ENCODE measurements at regions not wholly inside any gene's neighbourhood (a gene's known extent, or its start where the extent isn't known, plus 50 kb on each side); places are given as distances from the start of the nearest gene placed in this dataset.

DNA sequence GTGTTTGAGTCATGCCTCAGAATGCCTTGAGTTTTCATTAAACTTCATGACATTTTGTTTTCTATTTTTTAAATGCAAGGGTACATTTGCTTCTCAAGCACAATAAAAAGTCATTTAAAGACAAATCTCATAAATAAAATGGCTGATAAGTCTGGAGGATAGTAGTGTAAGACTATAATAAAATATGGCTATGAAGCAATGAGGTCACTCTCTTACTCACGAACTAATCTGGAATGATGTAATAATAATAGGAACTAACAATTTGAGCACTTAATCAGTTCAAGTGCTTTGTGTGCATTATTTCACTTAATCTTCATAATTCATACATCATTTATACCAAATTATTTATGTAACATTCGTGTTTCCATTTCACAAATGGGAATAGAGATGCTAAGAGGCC is 149.3 kb upstream of the CTTNBP2 start:
- no peak for DNase-seq

DNA sequence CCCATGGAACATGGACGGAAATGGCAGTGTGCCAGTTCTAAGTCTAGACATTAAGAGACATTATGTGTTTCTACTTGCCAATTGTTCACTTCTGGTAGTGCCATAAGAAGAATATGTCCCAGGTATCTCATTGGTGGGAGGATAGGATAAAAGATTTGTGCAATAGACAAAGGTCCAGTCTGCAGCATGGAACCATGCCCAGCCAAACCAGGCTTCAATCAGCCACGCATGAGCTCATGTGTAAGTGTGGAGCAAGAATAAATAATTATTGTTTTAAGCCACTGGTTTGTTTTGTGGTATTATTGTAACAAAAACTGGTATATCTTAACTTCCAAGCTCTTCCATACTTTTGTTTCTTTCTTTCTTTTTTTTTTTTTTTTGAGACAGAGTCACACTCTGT is 153.6 kb upstream of the CTTNBP2 start:
- DNase-seq: no peak

DNA sequence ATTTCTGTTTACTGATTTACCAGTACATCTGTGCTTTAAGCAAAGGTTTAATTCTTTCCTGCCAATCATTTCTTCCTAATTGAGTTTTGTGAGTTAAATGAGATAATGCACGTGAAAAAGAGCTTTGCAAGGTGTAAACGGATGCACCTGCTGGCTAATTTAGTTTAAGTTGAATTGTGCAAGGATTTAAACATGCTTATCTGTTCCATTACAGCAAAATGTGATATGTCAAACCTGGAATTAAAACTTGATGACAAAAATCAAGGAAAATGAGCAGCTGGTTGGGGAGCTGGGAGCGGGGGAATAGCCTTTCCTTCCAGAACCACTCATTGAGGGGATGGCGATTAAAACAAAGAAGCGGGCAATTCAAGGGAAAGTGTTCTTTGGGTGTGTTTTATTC is 155.0 kb upstream of the CTTNBP2 start:
- no peak for DNase-seq

DNA sequence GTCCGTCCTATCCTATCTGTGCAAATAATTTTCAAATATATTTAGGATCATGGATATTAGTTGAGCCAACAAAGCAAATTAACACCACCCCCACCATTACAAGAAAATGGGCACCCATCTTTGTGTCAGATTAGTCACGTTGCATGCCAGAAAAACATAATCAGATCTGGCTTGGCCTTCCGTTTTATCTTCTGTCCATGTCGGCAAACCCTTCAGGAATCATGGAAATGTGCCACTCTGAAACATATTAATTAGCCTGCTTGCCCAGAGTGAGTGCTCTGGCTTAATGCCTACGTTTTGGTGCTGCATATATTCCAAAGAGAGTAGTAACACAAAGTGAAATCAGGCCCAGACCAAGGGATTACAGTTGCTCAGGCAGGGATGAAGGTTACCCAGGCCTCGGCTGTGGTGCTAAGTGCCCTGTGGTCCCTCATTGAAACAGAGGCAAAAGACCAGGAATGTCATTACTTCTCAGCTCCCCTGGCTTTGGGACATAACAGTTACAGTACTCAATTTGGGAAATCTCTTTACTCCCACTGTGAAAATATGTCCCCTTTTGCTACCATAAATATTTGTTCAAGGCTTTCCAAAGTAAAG is 154.0 kb upstream of the LSM8 start:
- DNase-seq: no peak

DNA sequence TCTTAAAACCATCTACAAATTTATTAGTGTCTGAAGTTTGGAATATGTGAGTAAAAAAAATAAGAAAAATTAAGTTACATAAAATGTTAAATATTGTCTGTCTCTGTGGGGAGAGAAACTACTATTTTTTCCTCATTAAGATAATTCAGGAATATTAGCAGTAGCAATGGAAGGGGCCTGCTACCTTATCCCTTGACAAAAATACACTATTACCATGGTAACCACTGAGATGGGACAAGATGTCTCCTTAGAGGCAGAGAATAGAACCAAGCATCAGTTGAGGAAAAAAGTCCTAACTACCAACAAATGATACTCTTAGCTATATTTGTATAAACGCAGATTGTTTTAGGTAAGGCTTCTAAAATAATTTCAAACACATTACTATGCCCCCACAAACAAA is 150.7 kb upstream of the LSM8 start:
- no peak for DNase-seq

DNA sequence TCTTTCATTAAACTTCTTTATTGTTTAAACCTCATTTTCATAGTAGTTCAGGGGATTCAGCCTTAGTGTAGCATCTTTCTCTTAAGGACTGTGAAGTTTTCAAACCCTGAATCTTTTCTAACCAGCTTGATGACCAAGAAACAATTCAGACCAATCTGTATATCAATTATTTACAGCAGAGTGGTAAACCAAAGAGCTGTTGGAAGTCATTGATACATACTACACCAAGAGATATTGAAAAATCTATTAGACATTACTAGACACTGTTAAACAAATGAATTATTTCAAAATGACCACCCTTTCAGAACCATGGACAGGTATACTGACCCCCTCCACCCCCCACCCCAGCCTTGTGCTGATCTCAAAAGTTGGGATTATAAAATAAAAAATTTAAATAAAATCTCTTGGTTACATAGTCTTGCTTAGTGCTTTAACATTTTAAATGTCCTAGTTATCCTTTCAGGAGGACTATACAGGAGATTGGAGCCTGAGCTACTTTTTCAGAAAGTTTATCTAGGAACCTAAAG is 143.9 kb upstream of the LSM8 start:
- DNase-seq: no peak

DNA sequence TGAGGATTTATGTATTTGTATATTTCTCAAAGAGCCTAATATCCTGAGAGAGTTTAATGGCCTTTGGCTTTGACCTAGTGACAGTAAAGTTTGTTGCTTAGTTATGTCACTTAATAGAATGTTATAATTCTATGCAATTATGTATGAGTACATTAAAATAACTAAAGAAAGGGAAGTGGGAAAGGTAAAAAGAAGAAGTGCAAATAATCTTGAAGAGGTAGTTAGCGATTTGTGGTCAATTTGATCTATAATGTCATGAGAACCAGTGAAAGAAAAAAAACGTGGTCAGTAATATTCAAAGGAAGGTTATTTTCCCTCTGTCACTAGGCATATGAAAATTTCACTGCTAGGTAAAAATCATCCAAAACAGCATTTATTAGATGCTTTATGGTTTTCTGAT is 143.4 kb upstream of the LSM8 start:
- no peak for DNase-seq

DNA sequence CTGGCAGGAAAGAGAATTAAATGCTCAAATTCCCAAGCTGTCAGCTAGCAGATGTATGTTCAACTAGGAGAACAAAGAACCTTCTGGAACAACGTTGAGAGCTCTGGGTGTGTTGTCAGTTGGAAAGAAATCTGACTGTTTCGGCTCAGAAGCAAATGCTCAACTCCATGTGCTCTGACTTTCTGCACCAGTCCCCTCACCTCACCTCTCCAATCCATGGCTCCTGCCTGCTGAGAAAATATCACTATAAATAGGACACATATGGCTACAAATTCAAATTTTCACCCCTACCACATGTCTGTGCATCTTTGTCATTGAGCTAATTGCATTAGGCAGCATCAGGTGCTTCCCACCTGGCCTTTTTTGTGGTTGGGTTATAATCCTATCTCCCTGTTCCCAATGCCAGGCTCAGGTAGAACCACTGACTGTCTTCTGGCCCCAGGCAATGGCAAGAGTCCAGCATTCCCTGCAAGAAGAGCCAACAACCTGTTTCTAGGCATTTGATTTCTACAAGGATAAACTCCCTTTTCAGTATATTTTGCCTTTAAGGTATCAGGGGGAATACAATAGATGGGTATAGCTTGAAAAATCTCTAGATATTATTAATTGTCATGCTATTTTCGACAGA is 142.6 kb upstream of the LSM8 start:
- DNase-seq: no peak

DNA sequence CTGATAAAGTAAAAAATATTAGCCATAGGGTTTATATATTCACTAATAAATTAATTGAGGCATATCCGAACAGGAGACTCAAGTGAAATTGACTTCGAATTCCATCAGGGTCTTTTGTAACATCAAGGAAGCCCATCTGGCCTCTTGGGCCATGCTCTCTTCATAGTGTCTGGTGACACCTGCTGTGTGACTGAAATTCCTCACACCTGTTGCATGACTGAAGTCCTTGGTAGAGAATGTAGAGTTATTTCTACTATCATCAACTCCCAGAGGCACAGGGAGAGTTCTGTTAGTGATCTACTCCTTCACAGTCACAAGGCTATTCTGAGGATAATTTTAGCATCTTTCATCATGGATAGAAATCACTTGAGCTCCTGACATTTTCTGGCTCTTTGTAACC is 138.3 kb upstream of the LSM8 start:
- DNase-seq: no peak

DNA sequence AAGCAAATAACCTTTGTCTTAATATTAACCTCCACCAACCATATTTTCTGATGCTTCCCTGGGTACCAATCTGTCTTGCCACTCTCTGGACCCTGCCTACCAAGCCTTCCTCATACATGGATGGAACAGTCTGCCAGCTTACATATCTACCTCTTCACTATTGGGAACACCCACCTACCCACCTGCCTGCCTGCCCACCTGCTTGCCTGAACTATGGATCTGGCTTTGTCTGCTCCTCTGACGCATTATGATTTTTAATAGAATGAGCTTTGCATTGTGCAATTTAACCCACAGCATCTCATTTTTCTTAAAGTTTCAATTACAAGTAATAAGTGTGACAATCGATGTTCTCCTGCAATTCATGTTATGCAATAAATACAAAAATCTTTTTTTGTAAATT is 137.9 kb upstream of the LSM8 start:
- no peak for DNase-seq

DNA sequence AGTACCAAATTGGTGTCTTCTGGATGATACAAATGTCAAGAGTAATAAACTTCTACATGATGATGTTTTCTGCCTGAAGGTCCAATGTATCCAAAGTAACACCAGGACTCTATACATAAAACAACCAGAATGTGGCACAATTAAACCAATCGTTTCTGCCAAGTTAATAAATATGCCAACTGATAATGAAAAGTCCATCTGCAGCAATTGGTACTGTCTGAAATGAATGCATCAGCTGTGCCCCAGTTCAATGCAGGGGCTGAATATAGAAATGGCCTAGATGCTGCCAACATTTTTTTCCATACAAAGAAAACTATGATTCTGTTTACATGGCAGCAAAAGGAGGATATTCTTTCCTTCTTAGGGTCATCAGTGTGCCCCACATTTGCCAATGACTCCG is 137.2 kb upstream of the LSM8 start:
- DNase-seq: no peak

DNA sequence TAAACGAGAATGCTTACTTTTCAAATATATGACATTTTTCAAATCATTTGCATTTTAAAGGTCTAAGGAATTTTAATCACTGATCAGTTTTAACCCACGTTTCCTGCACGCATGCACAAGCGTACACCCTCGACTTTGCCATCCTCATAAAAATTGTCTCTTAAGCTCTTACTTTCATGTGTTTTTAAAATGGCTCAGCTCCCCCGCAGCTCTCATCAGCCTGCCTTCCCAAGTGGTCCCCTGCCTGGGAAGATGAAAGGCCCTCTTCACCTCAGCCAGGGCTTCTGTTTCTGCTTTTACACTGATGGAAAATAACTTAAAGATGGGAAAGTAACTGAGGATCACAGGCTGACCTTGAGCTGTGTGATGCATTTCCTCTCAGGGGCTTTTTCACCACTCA is 131.6 kb upstream of the LSM8 start:
- no peak for DNase-seq

DNA sequence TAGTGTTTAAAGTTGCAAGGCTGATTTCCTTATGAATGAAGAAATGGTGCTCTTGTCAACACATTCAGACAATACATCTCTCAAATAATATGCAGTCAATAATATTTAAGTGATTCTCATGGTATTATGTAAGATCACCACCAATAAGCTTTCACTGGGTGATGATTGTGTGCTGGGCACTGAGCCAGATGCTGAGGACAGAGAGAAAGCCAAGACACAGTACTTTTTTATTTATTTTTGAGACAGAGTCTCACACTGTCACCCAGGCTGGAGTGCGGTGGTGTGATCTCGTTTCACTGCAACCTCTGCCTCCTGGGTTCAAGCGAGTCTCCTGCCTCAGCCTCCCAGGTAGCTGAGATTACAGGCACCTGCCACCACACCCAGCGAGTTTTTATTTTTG is 130.6 kb upstream of the LSM8 start:
- DNase-seq: no peak

DNA sequence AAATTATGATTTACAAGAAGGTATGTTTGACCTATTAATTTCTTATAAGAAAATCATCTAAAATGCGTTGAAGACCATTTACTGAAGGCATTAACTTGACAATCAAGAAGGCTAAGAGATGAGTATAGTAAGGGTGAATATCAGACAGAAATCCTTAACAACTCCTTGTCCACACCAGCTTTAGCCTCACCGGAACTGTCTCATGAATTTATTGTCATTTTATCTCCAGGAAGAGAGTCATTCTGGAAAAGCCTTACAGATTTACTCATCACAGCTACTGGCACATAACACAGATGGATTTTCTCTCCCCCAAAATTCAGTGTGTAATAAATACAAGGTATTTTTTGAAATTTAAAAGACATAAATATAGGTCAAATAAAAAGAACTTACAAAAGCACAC is 129.4 kb upstream of the LSM8 start:
- no peak for DNase-seq

DNA sequence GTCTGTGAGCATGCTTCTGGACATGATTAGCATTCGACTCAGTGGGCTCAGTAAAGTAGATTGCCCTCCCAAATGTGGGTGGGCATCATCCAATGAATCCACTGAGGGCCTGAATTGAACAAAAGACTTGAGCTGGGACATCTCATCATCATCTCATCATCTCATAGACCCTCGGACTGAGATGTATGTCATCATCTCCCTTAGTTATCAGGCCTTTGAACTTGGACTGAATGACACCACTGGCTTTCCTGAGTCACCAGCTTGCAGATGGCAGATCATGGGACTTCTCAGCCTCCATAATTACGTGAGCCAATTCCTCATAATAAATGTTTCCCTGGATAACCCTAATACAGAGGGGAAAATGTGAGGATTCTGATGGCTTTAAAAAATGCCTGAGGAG is 128.3 kb upstream of the LSM8 start:
- DNase-seq: no peak

DNA sequence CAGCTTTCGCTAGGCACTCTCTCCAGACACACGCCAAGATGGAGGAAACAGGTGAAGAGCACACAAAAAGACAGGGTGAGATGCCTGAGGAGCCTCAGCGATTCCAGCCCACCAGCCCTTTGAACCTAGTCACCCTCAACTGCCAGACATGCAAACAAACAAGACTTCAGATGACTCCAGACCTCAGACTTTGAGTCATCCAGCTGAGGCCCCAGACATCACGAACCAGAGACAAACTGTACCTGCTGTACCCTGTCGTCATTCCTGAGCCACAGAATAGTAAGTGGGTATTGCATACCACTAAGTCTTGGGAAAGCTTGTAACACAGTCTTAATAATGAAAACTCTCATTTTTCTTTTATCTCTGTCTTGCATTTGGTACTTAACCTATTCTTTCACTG is 126.6 kb upstream of the LSM8 start:
- no peak for DNase-seq

DNA sequence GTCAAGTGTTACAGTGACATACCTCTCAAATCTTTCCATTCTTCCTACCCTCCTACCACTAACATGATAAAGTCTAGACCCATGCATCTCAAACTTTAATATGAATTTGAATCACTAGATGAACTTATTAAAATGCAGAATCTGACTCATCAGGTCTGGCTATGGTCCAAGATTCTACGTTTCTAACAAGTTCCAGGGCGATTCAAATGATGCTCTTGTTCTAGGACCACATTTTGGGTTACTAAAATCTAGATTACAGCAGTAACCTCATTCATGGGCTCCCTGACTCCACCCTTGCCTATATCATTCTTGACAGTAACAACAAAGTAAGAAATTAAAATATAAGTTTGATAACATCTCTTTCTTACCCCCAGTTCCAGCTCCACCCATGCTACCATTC is 124.8 kb upstream of the LSM8 start:
- no peak for DNase-seq

DNA sequence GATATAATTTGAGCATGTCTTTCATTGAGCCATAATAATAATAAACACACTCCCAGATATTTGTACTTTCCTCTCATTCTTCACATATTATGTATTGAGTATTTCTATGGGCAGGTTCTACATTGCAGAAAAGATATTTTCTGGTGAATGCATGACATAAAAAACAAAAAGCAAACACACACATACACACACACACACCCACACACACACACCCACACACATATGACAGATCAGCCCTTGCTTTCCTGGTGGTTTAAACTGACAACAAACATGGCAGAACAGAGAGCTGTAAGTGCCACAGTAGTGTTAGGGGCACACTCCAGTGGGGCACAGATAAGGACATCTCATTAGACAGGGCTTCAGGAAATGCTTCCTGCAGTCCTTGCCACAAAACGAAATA is 123.3 kb upstream of the LSM8 start:
- DNase-seq: no peak

DNA sequence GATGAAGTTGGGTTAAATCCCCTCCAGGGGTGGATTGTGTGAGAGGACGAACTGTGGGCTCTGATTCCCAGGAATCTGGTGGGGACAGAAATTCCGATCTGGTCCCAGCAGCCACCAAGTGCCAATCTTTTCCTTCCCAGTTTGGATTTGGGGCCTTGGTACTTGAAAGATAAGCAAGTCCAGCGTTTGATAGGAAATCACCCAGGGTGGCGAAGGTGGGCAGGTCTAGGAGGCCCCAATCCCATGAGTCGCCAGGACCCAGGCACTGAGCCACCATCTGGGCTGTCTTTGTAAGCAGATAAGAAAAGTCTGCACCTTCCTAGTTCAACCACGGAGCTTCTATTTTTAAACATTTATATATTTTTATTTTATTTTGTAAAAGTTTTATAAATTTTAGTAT is 122.6 kb upstream of the LSM8 start:
- DNase-seq: no peak

DNA sequence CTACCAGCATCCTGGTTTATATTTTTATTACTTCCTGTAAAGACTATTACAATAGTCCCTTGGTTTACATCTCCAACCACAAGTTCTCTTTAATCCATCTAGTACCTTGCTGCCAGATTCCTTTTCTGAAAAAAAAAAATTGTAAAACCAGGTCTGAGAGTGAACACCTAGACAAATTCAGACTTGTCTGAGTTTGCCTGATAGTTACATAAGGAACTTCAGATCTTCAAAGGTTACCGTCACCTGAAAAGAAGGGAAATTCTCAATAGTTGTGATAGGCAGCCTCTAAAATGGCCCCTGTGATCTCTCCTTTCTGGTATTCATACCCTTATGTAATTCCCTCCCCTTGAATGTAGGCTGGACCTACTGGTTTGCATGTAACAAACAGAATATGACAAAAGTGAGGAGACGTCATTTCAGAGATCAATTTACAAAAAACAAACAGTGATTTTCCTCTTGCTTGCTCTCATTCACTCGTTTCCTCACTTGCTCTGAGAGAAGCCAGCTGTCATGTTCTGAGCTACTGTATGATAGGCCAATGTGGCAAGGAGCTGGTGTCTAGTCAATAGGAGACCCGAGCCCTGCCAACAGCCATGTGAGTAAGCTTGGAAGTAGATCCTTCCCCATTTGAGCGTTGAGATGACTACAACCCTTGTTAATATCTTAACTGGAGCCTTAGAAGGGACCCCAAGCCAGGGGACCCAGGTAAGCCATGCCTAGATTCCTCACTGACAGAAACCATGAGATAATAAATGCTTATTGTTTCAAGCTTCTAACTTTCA is 110.9 kb upstream of the LSM8 start:
- DNase-seq: no peak

DNA sequence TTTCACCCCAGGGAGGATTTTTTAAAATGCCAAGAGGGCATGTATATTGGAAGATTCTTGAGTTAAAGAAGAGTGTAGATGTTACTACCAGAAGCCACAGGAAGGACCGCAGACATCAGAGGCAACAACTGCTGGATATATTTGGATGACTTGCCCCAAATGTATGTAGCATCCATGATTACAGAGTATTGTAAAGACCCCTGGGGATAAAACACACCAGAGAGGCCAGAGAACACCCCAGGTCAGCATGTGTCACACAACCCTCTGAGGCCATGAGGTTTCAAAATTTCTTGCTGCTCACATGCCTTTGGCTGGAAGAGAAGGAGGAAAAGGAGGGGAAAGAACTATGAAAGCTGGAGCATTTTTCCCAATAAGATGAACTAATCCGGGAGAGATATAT is 108.0 kb upstream of the LSM8 start:
- no peak for DNase-seq

DNA sequence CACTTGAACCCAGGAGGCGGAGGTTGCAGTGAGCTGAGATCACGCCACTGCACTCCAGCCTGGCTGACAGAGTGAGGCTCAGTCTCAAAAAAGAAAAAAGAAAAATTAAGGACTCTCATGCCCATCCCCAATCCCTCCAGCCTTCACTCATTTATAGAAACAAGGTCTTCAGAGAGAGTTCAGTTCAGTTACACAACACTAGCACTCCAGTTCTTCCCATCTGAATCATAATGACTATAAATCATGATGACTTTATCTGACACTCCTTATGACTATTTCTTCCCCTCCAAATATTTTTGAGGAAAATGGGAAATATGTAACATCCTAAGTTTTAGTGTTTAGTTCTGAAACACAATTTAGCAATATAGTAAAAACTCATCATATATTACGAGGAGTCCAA is 107.4 kb upstream of the LSM8 start:
- no peak for DNase-seq

DNA sequence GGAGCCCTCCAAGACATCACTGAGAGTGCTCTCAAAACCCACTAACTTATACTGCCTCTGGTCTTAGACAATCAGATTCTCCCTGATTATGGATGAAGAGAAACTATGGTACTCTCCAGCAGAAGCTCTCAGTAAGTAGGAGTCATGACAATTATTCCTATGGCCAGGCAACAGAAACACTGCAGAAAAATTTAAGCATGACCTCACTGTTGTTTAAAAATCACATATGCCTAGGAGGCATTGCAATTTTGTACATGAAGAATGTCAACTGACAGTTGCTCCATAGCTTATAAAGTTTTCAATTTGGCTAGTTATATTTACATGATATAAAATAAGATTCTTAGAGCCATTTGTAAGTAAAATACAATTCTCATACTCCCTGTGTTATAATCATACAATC is 105.9 kb upstream of the LSM8 start:
- DNase-seq: no peak

DNA sequence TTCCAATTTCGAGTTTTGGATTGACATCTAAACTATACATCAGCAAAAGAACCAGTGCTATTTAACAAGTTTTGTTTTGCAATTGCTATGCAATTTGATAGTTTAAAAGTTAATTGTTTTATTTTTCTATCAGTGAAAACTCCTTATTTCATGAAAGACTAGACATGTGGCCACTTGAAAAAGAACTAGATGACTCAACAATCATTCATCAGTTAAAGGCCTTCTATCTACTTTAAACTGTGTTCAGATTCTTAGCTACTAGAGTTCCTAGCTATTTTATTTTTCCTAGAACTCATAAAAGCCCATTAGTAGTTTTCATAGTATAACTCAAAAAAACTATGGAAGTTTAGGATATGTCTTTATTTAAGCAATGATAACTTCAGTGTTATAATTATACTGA is 104.6 kb upstream of the LSM8 start:
- DNase-seq: no peak
